HG03159 (cell line): ENCODE measurements at regions not wholly inside any gene's neighbourhood (a gene's known extent, or its start where the extent isn't known, plus 50 kb on each side); places are given as distances from the start of the nearest gene placed in this dataset.

Experiments used
- ATAC-seq: cut with Tn5 transposase; IDR thresholded peaks from one replicate; pipeline ENCODE4 v1.9.1; 2021; ENCODE audit warnings: mild to moderate bottlenecking, moderate library complexity; ENCODE audit not compliant: unreplicated experiment

- ATAC-seq: no peak
Measured at GRCh38 chr5:56434986-56435385, 201.9 kb upstream of the ANKRD55 start.

DNA sequence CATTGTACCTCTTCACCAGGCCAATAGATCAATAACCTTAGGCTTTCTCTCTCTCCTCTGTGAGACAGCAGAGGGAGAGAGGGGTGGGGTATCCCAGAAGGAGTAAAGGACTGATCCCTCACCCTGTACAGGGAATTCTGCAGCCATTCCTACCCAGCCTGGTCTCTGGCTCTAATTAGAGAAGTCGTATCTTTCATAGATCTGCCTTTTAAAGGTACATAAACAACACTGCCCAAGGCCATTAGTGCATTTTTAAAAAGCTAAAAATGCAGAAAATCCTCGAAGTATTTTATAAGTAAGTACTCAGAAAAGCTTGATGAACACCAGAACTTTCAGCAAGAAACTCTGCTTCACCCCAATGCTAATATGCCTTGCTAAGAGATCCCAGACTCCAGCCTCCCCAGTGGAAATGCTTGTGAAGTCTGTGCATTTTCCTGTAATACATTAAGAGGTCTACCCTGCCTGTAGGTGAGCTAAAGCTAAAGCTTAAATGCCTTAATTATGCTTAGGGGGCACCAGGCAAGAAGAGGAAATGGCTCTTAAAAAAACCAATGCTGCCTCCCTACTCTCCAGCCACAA lies 200.0 kb upstream of the ANKRD55 start:
- no peak for ATAC-seq

- no peak for ATAC-seq
Measured at GRCh38 chr5:56432321-56432720, 199.2 kb upstream of the ANKRD55 start.

DNA sequence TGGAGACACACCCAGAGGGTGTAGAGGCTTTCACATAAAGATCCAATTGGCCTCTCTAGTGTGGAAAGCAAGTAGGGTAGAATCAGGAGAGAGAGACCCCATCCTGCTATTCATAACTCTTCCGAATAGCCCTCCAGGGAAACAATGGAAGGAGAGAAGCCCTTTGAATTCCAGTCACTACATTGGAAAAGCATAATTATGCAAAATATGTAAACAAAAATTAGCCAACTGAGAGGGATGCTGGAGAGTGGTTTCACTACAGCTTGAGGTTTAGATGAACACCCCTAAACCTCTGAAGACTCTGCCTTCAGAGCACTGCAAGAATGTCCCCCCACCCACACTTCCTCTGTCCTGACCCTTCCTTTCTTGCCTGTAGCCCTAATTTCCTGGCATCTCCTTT lies 197.3 kb upstream of the ANKRD55 start:
- no peak for ATAC-seq

GRCh38 chr5:56429110-56429561 lies 196.0 kb upstream of the ANKRD55 start:
- ATAC-seq: no peak

GRCh38 chr5:56426693-56427092 lies 193.6 kb upstream of the ANKRD55 start:
- no peak for ATAC-seq

DNA sequence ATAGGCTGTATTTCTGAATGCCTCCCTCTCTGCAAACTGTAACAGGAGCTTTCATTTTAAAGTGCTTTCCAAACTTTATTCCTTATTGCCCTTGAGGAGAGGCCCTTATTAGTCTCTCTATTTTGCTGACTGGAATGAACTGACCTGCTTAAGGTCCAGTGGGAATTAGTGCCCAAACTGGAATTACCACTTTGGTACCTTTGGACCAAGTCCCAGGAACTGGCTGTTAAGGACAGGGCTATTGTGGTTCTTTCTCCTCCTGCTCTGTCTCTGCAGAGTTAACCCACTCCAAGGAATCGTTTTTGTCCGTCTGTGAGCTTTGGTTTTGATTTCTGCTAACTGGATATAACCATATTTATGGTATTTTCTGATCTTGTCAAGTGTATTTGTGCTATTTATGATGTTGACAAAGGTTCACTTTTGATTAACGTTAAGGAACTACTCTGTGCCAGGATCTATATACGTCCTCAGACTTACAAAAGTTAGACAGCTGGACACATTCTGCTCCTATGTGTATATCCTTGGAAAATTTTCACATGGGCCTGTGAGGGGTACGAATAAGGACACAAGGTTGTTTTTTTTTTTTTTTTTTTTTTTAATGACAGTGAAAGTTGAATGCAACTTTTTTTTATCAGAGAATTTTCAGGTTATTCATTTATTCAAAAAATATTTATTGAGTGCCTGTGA lies 189.1 kb upstream of the ANKRD55 start:
- ATAC-seq: no peak

DNA sequence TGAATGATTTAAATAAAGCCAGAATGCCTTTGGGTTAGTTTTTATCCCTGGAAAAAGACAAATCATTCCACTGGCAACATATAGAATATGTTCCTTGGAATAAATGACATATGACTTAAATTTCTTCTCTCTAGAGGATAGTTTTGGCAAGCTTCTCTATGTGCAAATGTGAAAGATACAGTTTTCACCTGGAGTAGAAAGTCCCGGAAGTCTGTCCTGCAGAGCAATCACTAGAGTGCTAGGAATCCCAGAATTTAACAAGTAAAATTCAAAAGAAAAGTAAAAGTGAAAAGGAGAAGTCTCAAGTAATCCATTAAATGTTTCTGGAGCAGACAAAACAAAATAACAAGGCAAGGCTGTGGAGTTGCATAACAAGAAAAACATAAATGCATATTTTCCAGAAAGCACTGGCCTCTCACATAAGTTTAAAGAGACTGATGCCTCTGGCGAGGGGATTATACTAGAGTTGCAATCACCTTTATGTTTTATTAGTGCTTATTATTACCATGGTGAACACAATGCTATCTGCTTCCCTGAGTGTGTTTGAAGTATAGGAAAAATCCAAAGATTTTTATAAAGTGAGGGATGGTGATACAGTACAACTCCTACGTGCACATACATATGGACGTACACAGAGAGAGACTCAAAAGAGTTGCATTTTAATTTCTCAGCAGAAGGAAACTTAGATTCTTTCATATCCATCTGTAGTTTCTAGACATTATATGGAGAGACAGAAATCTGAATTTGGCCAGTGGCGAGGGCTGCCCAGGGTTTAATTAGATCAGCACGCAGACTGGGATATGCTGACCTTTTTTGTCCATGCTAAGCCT lies 188.3 kb upstream of the ANKRD55 start:
- no peak for ATAC-seq

DNA sequence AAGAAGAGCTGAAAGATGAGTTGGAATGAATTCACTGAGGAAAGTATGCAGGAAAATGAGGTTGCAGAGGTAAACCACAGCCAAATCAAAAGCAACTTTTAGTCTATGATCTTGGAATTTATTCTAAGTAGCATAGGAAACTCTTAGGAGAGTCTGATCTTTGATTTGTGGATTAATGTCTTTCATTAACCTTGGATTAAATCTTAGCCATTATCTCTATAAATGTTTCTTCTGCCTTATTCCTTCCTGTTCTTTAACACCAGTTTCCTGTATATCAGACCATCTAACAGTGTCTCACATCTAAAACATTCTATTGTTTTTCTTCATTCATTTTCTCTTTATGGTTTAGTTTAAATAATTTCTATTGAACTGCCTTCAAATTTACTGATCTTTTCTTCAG lies 187.2 kb upstream of the ANKRD55 start:
- ATAC-seq: no peak

DNA sequence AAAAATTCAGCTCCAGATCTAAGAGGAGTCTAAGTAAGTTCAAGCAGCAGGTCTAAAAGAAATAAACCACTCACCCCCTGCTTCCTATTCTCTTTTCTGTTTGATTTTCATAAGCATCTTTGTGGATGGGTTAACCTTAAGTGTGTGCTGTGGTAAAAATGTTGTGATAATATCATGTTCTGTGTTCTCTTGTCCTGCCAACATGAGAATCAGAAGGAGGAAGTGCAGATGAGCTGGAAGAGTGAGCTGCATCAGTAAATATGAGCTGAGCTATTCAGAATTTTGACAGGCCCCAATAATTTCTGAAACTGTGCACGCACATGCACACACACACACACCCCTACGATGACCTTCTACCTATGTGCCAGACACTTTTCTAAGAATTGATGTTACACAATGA lies 186.5 kb upstream of the ANKRD55 start:
- no peak for ATAC-seq

- ATAC-seq: peak; percentile 81
Measured at GRCh38 chr5:56415356-56415765, 182.2 kb upstream of the ANKRD55 start.

- ATAC-seq: no peak
Measured at GRCh38 chr5:56414066-56414465, 180.9 kb upstream of the ANKRD55 start.

DNA sequence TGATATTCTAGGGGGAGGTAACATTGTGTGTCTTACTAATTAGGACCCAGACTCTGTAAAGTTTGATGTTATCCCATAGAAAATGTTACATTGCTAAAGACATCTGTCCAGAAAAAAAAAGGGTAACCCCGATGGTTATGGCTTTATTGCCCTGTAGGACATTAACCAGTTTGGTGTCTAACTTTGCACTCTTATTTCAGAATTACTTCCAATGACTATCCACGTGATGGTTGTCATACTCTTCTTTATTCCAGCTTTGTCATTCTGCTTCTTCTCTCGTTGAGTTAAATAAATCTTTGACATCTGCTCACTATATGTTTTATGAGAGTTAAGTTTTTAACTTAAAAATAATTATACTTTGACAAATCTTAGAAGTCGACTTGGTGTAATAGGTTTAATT lies 180.4 kb upstream of the ANKRD55 start:
- no peak for ATAC-seq

DNA sequence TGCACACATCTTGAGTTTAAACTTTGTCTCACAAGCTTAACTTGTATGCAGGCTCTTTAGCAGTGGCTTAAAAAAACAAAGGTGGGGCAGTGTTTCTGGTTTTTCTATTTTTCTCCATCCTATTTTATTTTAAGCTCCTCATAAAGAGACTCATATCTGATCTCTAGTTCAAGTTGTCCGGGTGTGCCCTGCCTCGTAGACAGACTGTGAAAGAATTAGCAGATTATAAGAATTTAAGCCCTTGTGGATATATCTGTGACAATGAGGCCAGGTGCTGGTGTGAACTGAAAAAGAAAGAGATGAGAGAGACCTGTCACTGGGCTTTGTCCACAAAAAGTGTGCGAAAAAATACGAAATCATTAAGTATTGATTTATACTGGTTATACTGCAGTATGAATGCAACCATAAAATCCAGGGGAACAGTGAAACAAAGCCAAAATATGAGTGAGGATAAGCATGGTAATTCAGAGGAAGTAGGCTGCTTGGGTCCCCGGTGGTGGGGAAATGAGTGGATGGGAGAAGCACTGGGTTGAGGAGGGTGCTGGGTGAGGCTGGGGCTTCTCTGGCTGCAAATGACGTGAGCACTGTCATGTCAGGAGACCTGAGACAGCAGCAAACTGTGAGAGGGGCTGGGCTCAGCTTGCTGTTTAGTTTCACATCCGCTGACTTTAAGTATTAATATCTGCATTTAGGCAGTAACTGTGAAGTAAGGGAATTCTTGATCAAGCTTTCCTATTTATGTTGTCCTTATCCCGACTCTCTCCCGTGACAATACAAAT lies 179.7 kb upstream of the ANKRD55 start:
- ATAC-seq: peak; percentile 85

- ATAC-seq: no peak
Measured at GRCh38 chr5:56410696-56411095, 177.6 kb upstream of the ANKRD55 start.

DNA sequence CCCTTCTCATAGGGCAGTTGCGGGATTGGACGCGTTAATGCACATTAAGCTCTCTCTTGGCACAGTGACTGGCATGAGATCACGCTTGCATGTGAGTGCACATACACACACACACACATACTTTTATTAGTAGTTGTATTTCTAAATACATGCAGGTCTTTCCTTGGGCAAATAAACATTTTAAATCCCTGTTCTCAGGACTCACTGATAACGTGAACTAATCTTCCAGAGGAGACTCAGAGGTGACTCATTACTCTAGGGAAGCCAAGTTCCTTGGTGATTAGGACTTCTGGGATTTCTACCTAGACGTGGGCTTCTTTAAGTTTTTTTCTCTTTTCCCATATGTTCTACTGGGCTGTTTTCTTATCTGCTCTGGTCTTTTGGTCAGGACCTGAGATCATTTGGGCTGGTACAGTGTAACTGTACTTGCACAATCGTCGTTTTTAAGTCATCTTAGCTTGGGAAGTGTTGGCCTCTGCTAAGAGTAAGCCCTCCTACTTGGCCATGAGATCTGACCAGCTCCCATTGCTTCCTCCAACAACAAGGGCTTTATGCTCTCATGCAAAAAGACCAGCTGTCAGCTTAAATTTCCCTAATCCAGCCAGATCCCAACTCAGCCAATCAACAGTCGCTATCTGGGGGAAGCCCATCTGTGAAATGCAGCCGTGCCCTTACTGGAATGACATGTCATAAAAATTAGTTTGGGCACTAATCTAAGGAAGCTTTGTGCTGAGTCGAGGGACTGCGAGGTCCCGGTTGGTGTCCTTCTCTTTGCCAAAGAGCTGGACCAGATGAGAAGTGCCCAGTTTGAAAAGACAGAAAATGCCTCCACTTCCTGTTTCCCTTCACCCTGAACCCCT lies 176.4 kb upstream of the ANKRD55 start:
- no peak for ATAC-seq

DNA sequence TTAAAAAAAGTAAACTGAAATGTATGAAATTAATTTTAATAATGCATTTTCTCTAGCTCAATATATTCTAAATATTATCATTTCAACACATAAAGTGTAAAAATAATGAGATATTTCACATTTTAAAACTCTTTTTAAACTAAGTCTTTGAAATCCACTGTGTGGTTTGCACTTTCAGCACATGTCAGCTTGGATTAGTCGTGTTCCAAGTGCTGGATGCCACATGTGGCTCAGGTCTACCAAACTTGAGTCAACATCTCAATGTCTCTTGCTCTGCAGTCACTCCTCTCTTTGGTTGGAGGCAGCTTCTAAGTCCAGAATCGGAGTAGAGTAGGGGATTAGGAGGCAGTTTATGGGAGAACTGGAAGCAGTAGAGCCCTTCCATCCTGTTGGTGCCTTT lies 173.7 kb upstream of the ANKRD55 start:
- no peak for ATAC-seq

- no peak for ATAC-seq
Measured at GRCh38 chr5:56406221-56406620, 173.1 kb upstream of the ANKRD55 start.

GRCh38 chr5:56405116-56405908 lies 172.2 kb upstream of the ANKRD55 start:
- ATAC-seq: no peak
